ENCODE measurements at regions not wholly inside any gene's neighbourhood (a gene's known extent, or its start where the extent isn't known, plus 50 kb on each side); places are given as distances from the start of the nearest gene placed in this dataset.

GRCh38 chr3:54028372-54028771, 94.0 kb upstream of the CACNA2D3 start:
- H3K4me3 ChIP-seq: no peak overlapping the region
- H3K9me3 ChIP-seq: no peaks in the 10 kb centered on the region
- H3K36me3 ChIP-seq: no peaks in the 10 kb centered on the region
- WGBS, 5 donors: 82 to 89% (median 88%) methylated on average over 5 of the region's 5 CpGs
- no peak for DNase-seq
- no peak for TF ChIP-seq POLR2AphosphoS5 (IDR thresholded peaks at IDR 0.05)
- TF ChIP-seq POLR2A (IDR thresholded peaks at IDR 0.05): no peak
- TF ChIP-seq, protein P1, sequence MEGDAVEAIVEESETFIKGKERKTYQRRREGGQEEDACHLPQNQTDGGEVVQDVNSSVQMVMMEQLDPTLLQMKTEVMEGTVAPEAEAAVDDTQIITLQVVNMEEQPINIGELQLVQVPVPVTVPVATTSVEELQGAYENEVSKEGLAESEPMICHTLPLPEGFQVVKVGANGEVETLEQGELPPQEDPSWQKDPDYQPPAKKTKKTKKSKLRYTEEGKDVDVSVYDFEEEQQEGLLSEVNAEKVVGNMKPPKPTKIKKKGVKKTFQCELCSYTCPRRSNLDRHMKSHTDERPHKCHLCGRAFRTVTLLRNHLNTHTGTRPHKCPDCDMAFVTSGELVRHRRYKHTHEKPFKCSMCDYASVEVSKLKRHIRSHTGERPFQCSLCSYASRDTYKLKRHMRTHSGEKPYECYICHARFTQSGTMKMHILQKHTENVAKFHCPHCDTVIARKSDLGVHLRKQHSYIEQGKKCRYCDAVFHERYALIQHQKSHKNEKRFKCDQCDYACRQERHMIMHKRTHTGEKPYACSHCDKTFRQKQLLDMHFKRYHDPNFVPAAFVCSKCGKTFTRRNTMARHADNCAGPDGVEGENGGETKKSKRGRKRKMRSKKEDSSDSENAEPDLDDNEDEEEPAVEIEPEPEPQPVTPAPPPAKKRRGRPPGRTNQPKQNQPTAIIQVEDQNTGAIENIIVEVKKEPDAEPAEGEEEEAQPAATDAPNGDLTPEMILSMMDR (IDR thresholded peaks at IDR 0.05): no peak
- TF ChIP-seq EP300 (IDR thresholded peaks at IDR 0.05): no peak
- H3K27ac ChIP-seq: no peak overlapping the region
- H3K4me1 ChIP-seq: peaks cover 0 to 4% (median 0%) of the 10 kb centered on the region in 4 donors
- H3K27me3 ChIP-seq: no peaks in the 10 kb centered on the region
- intact Hi-C loops (cut with DNase I; ENCODE audit: low total_unique reads): no loop called here

GRCh38 chr3:54026543-54026942, 95.8 kb upstream of the CACNA2D3 start:
- Histone ChIP-seq H3K4me1 (peaks cover 0 to 4% (median 0%) of the 10 kb centered on the region in 4 donors), H3K4me3 (no peak overlapping the region), H3K36me3 (no peaks in the 10 kb centered on the region), H3K27ac (no peak overlapping the region), H3K9me3 (no peaks in the 10 kb centered on the region), H3K27me3 (no peaks in the 10 kb centered on the region)
- TF ChIP-seq POLR2A (IDR thresholded peaks at IDR 0.05) (no peak), EP300 (IDR thresholded peaks at IDR 0.05) (no peak), POLR2AphosphoS5 (IDR thresholded peaks at IDR 0.05) (no peak)
- TF ChIP-seq, protein P1 (IDR thresholded peaks at IDR 0.05): no peak
- intact Hi-C loops (cut with DNase I; ENCODE audit: low total_unique reads): no loop called here
- peak in 1 of 2 donors; percentile 54 for DNase-seq
- WGBS, 5 donors: 36 to 50% (median 48%) methylated on average over 2 of the region's 2 CpGs

- Histone ChIP-seq H3K36me3 (no peaks in the 10 kb centered on the region), H3K4me3 (no peak overlapping the region), H3K27me3 (no peaks in the 10 kb centered on the region), H3K27ac (no peak overlapping the region), H3K9me3 (peaks cover 0 to 14% (median 9%) of the 10 kb centered on the region in 4 donors), H3K4me1 (no peaks in the 10 kb centered on the region)
- intact Hi-C loops (cut with DNase I; ENCODE audit: low total_unique reads): no loop called here
- no peak for DNase-seq
- TF ChIP-seq, protein P1 (IDR thresholded peaks at IDR 0.05): no peak
- no peak for TF ChIP-seq POLR2AphosphoS5 (IDR thresholded peaks at IDR 0.05)
- TF ChIP-seq POLR2A (IDR thresholded peaks at IDR 0.05): no peak
- no peak for TF ChIP-seq EP300 (IDR thresholded peaks at IDR 0.05)
- 52 to 70% (median 61%) methylated on average over 3 of the region's 3 CpGs for WGBS, 5 donors
Measured at GRCh38 chr3:54021071-54021470, 101.3 kb upstream of the CACNA2D3 start.

DNA sequence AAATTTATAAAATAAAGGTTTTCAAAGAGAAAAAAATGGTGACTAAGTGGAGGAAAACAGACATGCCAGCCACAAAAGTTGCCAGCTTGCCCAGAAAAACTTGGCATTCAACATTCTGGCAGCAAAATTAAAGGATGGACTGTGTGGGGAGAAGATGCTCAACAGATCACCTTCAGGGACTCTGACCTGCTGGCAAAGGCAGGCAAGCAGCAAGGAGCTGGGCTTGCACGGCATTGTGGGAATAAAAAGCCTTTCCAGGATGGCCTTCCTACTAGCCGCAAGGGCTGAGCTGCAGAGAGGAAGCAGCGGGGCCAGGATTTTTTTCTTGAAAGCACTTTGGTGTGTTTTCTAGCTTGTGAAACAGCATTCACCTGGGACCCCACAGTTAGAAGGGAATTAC, 101.9 kb upstream of the CACNA2D3 start:
- intact Hi-C loops (cut with DNase I; ENCODE audit: low total_unique reads): no loop called here
- Histone ChIP-seq H3K27ac (no peak overlapping the region), H3K4me3 (no peak overlapping the region), H3K4me1 (no peaks in the 10 kb centered on the region), H3K36me3 (no peaks in the 10 kb centered on the region), H3K27me3 (no peaks in the 10 kb centered on the region), H3K9me3 (peaks cover 0 to 14% (median 9%) of the 10 kb centered on the region in 4 donors)
- DNase-seq: no peak
- 84 to 95% (median 91%) methylated on average over 3 of the region's 3 CpGs for WGBS, 5 donors
- TF ChIP-seq POLR2A (IDR thresholded peaks at IDR 0.05) (no peak), EP300 (IDR thresholded peaks at IDR 0.05) (no peak), POLR2AphosphoS5 (IDR thresholded peaks at IDR 0.05) (no peak)
- TF ChIP-seq, protein P1 (IDR thresholded peaks at IDR 0.05): no peak
